HCT116 (cell line): ENCODE measurements at regions not wholly inside any gene's neighbourhood (a gene's known extent, or its start where the extent isn't known, plus 50 kb on each side); places are given as distances from the start of the nearest gene placed in this dataset.

ENCODE experiments used
- ATAC-seq: fragments of 200-7000 bp; cut with Tn5 transposase; 2 replicates; pipeline ENCODE4 v1.9.1; 2020; ENCODE audit warnings: mild to moderate bottlenecking, moderate library complexity
- BruUV-seq: library from RNA; stranded (reverse); fragments of 400-500 nt; replicated peaks from 2 replicates; lab custom pipeline; 2021; lab: Mats Ljungman, UMichigan
- CTCF ChIA-PET: fragments of 300-600 bp; sonication (Branson Sonifier 250); formaldehyde crosslinking; loops from one replicate; lab custom pipeline; 2021; ENCODE audit warnings: antibody characterized with exemption; lab: Charles Lee
- POLR2A ChIA-PET: fragments of 300-600, 350-600 bp; sonication (Branson Sonifier 250); formaldehyde crosslinking; loops from one replicate; lab custom pipeline; 2021; ENCODE audit warnings: antibody characterized with exemption; lab: Charles Lee
- RAD21 ChIA-PET, 2 experiments: fragments of 300-600 bp; sonication (Branson Sonifier 250); formaldehyde crosslinking; loops; one replicate each; lab custom pipeline; 2023; ENCODE audit warnings: low total read pairs in 2 of 2; ENCODE audit not compliant: uncharacterized antibody in 2 of 2, unreplicated experiment in 2 of 2, low non-redundant PET in 1 of 2; lab: Charles Lee
- DNase-seq: peaks from one replicate; pipeline ENCODE4 v3.0.0-alpha.2; 2010; ENCODE audit warnings: low read depth, low spot score
- H2AFZ ChIP-seq: fragments of 200-600 bp; shearing (Covaris generic), sonication (generic); 2 replicates; pipeline ENCODE4 v1.6.1; 2017; ENCODE audit warnings: low read depth, mixed run types, mixed read lengths, antibody characterized with exemption, low read length; ENCODE audit not compliant: poor library complexity, severe bottlenecking
- H3K27ac ChIP-seq: 2 replicates; pipeline ENCODE4 v1.5.1; 2012; ENCODE audit warnings: low read depth, low read length
- H3K27me3 ChIP-seq: fragments of 200-600 bp; sonication (generic); 2 replicates; pipeline ENCODE4 v1.6.1; 2016; ENCODE audit warnings: mixed run types, low read length, mixed read lengths; ENCODE audit not compliant: insufficient read depth
- H3K36me3 ChIP-seq, 2 experiments: fragments of 200-500 bp in 1 of 2; fragments of 200-600 bp in 1 of 2; sonication (Bioruptor generic) in 1 of 2; sonication (generic) in 1 of 2; 2 replicates each; pipeline versions ENCODE4 v1.5.1 to v1.6.1; 2014 to 2016; ENCODE audit warnings: low read length in 2 of 2, inconsistent platforms in 1 of 2, mixed read lengths in 1 of 2, mixed run types in 1 of 2; ENCODE audit not compliant: insufficient read depth in 2 of 2, control insufficient read depth in 1 of 2
- H3K4me1 ChIP-seq, 2 experiments: fragments of 200-600 bp in 1 of 2; sonication (generic) in 1 of 2; 2 replicates each; pipeline versions ENCODE4 v1.5.1 to v1.6.1; 2012 to 2017; ENCODE audit warnings: low read length in 2 of 2, inconsistent platforms in 1 of 2, mild to moderate bottlenecking in 1 of 2, mixed read lengths in 1 of 2, mixed run types in 1 of 2, moderate library complexity in 1 of 2; ENCODE audit not compliant: insufficient read depth in 2 of 2, control insufficient read depth in 1 of 2
- H3K4me2 ChIP-seq: fragments of 200-600 bp; sonication (generic); 2 replicates; pipeline ENCODE4 v1.6.1; 2017; ENCODE audit warnings: mixed run types, low read length, mixed read lengths
- H3K4me3 ChIP-seq, 2 experiments: fragments of 200-600 bp in 1 of 2; sonication (generic) in 1 of 2; replicated peaks in 1 of 2; 2 replicates each; pipeline ENCODE4 v1.5.1; 2011 to 2016; ENCODE audit warnings: low read length in 2 of 2, control low read depth in 1 of 2, low read depth in 1 of 2, mild to moderate bottlenecking in 1 of 2, mixed read lengths in 1 of 2, mixed run types in 1 of 2
- H3K79me2 ChIP-seq: fragments of 200-600 bp; sonication (generic); 2 replicates; pipeline ENCODE4 v1.6.1; 2017; ENCODE audit warnings: mild to moderate bottlenecking, mixed run types, low read length, moderate library complexity, mixed read lengths; ENCODE audit not compliant: insufficient read depth
- H3K9ac ChIP-seq: fragments of 200-600 bp; sonication (generic); 2 replicates; pipeline ENCODE4 v1.6.1; 2016; ENCODE audit warnings: low read length, mixed read lengths
- H3K9me2 ChIP-seq: fragments of 200-600 bp; sonication (generic), shearing (Covaris generic); 2 replicates; pipeline ENCODE4 v1.6.1; 2017; ENCODE audit warnings: mixed run types, mild to moderate bottlenecking, moderate library complexity; ENCODE audit not compliant: insufficient read depth
- H3K9me3 ChIP-seq, 2 experiments: fragments of 200-500 bp in 1 of 2; fragments of 200-600 bp in 1 of 2; sonication (Bioruptor generic) in 1 of 2; sonication (generic) in 1 of 2; 2 replicates each; pipeline ENCODE4 v1.6.1; 2014 to 2017; ENCODE audit warnings: low read length in 2 of 2, mixed read lengths in 2 of 2, inconsistent platforms in 1 of 2, low read depth in 1 of 2, mild to moderate bottlenecking in 1 of 2, mixed run types in 1 of 2, moderate library complexity in 1 of 2; ENCODE audit not compliant: control insufficient read depth in 1 of 2, insufficient read depth in 1 of 2
- H4K20me1 ChIP-seq: fragments of 200-600 bp; sonication (generic), shearing (Covaris generic); 2 replicates; pipeline ENCODE4 v1.6.1; 2017; ENCODE audit warnings: mixed run types, mild to moderate bottlenecking, moderate library complexity; ENCODE audit not compliant: insufficient read depth
- FOSL1 ChIP-seq: IDR thresholded peaks from 2 replicates; pipeline ENCODE4 v1.6.1; 2012; ENCODE audit warnings: low read depth
- POLR2AphosphoS5 ChIP-seq: IDR thresholded peaks from 2 replicates; pipeline ENCODE4 v1.6.1; 2011; ENCODE audit warnings: mild to moderate bottlenecking, low read depth, low read length, moderate library complexity
- YY1 ChIP-seq: IDR thresholded peaks from 2 replicates; pipeline ENCODE4 v1.6.1; 2011; ENCODE audit warnings: low read length, low read depth, moderate library complexity, mild to moderate bottlenecking; ENCODE audit not compliant: insufficient replicate concordance; ENCODE audit errors: extremely low read depth
- ZBTB33 ChIP-seq: IDR thresholded peaks from 2 replicates; pipeline ENCODE4 v1.6.1; 2011; ENCODE audit warnings: mild to moderate bottlenecking, low read length, moderate library complexity; ENCODE audit not compliant: insufficient replicate concordance; ENCODE audit errors: extremely low read depth
- ZFX ChIP-seq: fragments of 450-650 bp; IDR thresholded peaks from 2 replicates; pipeline ENCODE4 v1.6.1; 2017
- intact Hi-C: fragments of 100-400 bp; cut with micrococcal nuclease; formaldehyde crosslinking; loops from 2 replicates; pipeline ENCODE4 v1.10.0; 2022
- TF ChIP-seq, protein P1 (sequence below): IDR thresholded peaks from 2 replicates; pipeline ENCODE4 v1.6.1; 2012; ENCODE audit warnings: low read depth

GRCh38 chr1:104706631-104707147, 957.0 kb downstream of the AMY1C start:
- H4K20me1 ChIP-seq: no peaks in the 10 kb centered on the region
- ChIA-PET POLR2A (no interaction called here), RAD21 (no interaction called here), CTCF (no interaction called here)
- H2AFZ ChIP-seq: no peak overlapping the region
- no peaks in the 10 kb centered on the region for H3K4me1 ChIP-seq
- TF ChIP-seq YY1 (no peak), POLR2AphosphoS5 (no peak), ZBTB33 (no peak), ZFX (no peak), FOSL1 (no peak)
- TF ChIP-seq, protein P1, sequence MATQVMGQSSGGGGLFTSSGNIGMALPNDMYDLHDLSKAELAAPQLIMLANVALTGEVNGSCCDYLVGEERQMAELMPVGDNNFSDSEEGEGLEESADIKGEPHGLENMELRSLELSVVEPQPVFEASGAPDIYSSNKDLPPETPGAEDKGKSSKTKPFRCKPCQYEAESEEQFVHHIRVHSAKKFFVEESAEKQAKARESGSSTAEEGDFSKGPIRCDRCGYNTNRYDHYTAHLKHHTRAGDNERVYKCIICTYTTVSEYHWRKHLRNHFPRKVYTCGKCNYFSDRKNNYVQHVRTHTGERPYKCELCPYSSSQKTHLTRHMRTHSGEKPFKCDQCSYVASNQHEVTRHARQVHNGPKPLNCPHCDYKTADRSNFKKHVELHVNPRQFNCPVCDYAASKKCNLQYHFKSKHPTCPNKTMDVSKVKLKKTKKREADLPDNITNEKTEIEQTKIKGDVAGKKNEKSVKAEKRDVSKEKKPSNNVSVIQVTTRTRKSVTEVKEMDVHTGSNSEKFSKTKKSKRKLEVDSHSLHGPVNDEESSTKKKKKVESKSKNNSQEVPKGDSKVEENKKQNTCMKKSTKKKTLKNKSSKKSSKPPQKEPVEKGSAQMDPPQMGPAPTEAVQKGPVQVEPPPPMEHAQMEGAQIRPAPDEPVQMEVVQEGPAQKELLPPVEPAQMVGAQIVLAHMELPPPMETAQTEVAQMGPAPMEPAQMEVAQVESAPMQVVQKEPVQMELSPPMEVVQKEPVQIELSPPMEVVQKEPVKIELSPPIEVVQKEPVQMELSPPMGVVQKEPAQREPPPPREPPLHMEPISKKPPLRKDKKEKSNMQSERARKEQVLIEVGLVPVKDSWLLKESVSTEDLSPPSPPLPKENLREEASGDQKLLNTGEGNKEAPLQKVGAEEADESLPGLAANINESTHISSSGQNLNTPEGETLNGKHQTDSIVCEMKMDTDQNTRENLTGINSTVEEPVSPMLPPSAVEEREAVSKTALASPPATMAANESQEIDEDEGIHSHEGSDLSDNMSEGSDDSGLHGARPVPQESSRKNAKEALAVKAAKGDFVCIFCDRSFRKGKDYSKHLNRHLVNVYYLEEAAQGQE: no peak
- H3K79me2 ChIP-seq: no peaks in the 10 kb centered on the region
- H3K27ac ChIP-seq: no peak overlapping the region
- no peaks in the 10 kb centered on the region for H3K9me2 ChIP-seq
- H3K9me3 ChIP-seq: peaks cover 8 to 9% of the 10 kb centered on the region in 2 experiments; a peak in 3 of 4 replicates
- no peak for DNase-seq
- no peak overlapping the region for H3K9ac ChIP-seq
- no peak overlapping the region for H3K4me3 ChIP-seq
- no peak for ATAC-seq
- no peak overlapping the region for H3K4me2 ChIP-seq
- H3K36me3 ChIP-seq: no peaks in the 10 kb centered on the region
- BruUV-seq: no TSS peak
- intact Hi-C loops: no loop called here
- no peaks in the 10 kb centered on the region for H3K27me3 ChIP-seq
